Frontal cortex (tissue), 3 donors: ENCODE measurements at regions not wholly inside any gene's neighbourhood (a gene's known extent, or its start where the extent isn't known, plus 50 kb on each side); places are given as distances from the start of the nearest gene placed in this dataset.

Source experiments
- DNase-seq, 2 donors: peaks; one replicate each; pipeline ENCODE4 v3.0.0; 2012; ENCODE audit warnings: low spot score in 2 of 2
- FAIRE-seq: peaks from 2 replicates; lab custom pipeline; 2012; peaks lifted over from hg19 to GRCh38; lab: Jason Lieb, UNC
- donor health status: control.
- donor health status: control.
- donor health status: control.

- FAIRE-seq, result no peak
Measured at GRCh38 chr14:46322730-46323403, 328.7 kb downstream of the RPL10L start.

GRCh38 chr14:46322076-46322475 is 329.5 kb downstream of the RPL10L start:
- DNase-seq (no peak), FAIRE-seq (no peak)

More at GRCh38 chr14:46322730-46323403, 328.7 kb downstream of the RPL10L start:
- DNase-seq, result no peak

- no peak for FAIRE-seq
- DNase-seq, result no peak
Measured at GRCh38 chr14:46306267-46306666, 345.3 kb downstream of the RPL10L start.

- FAIRE-seq (peak; percentile 55), DNase-seq (no peak)
Measured at GRCh38 chr14:46300765-46301164, 350.8 kb downstream of the RPL10L start.

- no peak for FAIRE-seq
- no peak for DNase-seq
Measured at GRCh38 chr14:46290706-46291105, 360.9 kb downstream of the RPL10L start.

- DNase-seq (no peak), FAIRE-seq (no peak)
Measured at GRCh38 chr14:46279776-46280175, 371.8 kb downstream of the RPL10L start.

- DNase-seq (no peak), FAIRE-seq (no peak)
Measured at GRCh38 chr14:46279327-46279726, 372.3 kb downstream of the RPL10L start.

GRCh38 chr14:46259536-46259935 is 392.0 kb downstream of the RPL10L start:
- FAIRE-seq, result no peak
- DNase-seq, result no peak

- FAIRE-seq (no peak), DNase-seq (no peak)
Measured at GRCh38 chr14:46256381-46256780, 395.2 kb downstream of the RPL10L start.

- FAIRE-seq (peak; percentile 79), DNase-seq (peak in 1 of 2 donors; percentile 11)
Measured at GRCh38 chr14:46250113-46250703, 401.4 kb downstream of the RPL10L start.

- FAIRE-seq, result no peak
- no peak for DNase-seq
Measured at GRCh38 chr14:46248001-46248630, 403.5 kb downstream of the RPL10L start.

- DNase-seq, result no peak
- FAIRE-seq, result no peak
Measured at GRCh38 chr14:46245276-46245675, 406.3 kb downstream of the RPL10L start.

GRCh38 chr14:46233786-46234185 is 417.8 kb downstream of the RPL10L start:
- no peak for DNase-seq
- FAIRE-seq, result no peak

GRCh38 chr14:46230540-46230939 is 421.0 kb downstream of the RPL10L start:
- DNase-seq (no peak), FAIRE-seq (no peak)

- DNase-seq (no peak), FAIRE-seq (no peak)
Measured at GRCh38 chr14:46215801-46216200, 435.8 kb downstream of the RPL10L start.

GRCh38 chr14:46198676-46199075 is 452.9 kb downstream of the RPL10L start:
- FAIRE-seq (no peak), DNase-seq (no peak)

GRCh38 chr14:46197856-46198255 is 453.7 kb downstream of the RPL10L start:
- no peak for DNase-seq
- no peak for FAIRE-seq
